ENCODE measurements at regions not wholly inside any gene's neighbourhood (a gene's known extent, or its start where the extent isn't known, plus 50 kb on each side); places are given as distances from the start of the nearest gene placed in this dataset.
"Not testable (repeated sequence)": the region's sequence is repeated elsewhere in the genome, so short reads cannot be mapped to it uniquely, and the experiment has no call there.

DNA sequence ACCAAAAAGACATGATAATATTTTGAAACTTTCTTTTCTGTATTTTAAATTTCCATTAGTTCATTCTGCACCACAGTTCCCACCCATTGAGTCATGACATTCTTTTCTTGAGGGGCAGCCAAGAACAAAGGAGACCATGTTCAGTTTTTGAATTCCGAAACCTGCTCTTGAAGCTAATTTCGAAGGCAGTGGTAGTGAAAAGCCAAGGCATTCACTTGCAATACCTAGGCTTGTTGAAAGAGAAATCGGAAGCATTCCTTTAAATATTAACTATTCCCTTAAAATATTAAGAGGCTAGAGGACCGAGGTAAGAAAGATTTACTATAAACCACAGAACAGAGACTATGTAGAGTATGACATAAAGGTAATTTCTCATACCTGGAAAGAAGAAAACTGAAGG is 256.3 kb downstream of the ADGRL2 start:
- Histone ChIP-seq H3K27me3 (no peaks in the 10 kb centered on the region), H3K9me3 (no peaks in the 10 kb centered on the region), H3K4me1 (no peaks in the 10 kb centered on the region), H3K36me3 (no peaks in the 10 kb centered on the region), H3K4me3 (no peak overlapping the region), H3K27ac (replicated peaks in 1 of 4) (no peak overlapping the region)
- DNase-seq (ENCODE audit: extremely low spot score) = no peak
- 84% methylated on average over 4 of the region's 4 CpGs for WGBS
- TF ChIP-seq, protein P1, sequence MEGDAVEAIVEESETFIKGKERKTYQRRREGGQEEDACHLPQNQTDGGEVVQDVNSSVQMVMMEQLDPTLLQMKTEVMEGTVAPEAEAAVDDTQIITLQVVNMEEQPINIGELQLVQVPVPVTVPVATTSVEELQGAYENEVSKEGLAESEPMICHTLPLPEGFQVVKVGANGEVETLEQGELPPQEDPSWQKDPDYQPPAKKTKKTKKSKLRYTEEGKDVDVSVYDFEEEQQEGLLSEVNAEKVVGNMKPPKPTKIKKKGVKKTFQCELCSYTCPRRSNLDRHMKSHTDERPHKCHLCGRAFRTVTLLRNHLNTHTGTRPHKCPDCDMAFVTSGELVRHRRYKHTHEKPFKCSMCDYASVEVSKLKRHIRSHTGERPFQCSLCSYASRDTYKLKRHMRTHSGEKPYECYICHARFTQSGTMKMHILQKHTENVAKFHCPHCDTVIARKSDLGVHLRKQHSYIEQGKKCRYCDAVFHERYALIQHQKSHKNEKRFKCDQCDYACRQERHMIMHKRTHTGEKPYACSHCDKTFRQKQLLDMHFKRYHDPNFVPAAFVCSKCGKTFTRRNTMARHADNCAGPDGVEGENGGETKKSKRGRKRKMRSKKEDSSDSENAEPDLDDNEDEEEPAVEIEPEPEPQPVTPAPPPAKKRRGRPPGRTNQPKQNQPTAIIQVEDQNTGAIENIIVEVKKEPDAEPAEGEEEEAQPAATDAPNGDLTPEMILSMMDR (IDR thresholded peaks at IDR 0.05) = no peak
- TF ChIP-seq POLR2A (IDR thresholded peaks at IDR 0.05; ENCODE audit: low read depth) = no peak
- TF ChIP-seq POLR2AphosphoS5 (IDR thresholded peaks at IDR 0.05) = no peak
- no peak for TF ChIP-seq EP300 (IDR thresholded peaks at IDR 0.05)
- intact Hi-C loops (cut with DNase I) = no loop called here

DNA sequence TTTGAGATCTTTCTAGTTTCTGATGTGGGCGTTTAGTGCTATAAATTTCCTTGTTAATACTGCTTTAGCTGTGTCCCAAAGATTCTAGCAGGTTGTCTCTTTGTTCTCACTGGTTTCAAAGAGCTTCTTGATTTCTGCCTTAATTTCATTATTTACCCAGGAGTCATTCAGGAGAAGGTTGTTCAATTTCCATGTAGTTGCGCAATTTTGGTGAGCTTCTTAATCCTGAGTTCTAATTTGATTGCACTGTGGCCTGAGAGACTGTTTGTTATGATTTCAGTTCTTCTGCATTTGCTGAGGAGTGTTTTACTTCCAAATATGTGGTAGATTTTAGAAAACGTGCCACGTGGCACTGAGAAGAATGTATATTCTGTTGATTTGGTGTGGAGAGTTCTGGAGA is 254.6 kb downstream of the ADGRL2 start:
- H3K9me3 ChIP-seq; DNase-seq (ENCODE audit: extremely low spot score); H3K36me3 ChIP-seq; H3K4me3 ChIP-seq; H3K4me1 ChIP-seq; H3K27me3 ChIP-seq; intact Hi-C loops (cut with DNase I); H3K27ac ChIP-seq (replicated peaks in 1 of 4): not testable (repeated sequence)
- WGBS = 90% methylated on average over 4 of the region's 4 CpGs

DNA sequence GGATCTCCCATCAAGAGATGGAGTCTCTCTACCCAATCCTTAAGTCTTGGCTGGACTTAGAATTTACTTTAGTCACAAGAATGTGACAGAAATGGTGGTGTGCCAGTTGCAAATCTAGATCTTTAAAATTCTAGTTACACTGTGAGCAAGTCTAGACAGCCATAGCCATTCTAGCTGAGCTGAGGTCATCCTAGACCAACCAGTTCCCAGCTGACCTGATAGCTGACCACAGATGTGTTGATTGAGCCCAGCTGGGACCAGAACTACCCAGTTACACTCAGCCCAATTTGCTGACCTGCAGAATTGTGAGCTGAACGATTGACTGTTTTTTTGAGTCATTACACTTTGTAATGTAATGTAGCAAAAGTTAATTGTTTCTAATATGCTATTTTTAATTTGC is 251.8 kb downstream of the ADGRL2 start:
- no peak overlapping the region for H3K4me3 ChIP-seq
- no peaks in the 10 kb centered on the region for H3K4me1 ChIP-seq
- no peak for DNase-seq (ENCODE audit: extremely low spot score)
- 75% methylated on average over 1 of the region's 1 CpG for WGBS
- H3K9me3 ChIP-seq = no peaks in the 10 kb centered on the region
- intact Hi-C loops (cut with DNase I) = no loop called here
- H3K36me3 ChIP-seq = no peaks in the 10 kb centered on the region
- H3K27me3 ChIP-seq = no peaks in the 10 kb centered on the region
- TF ChIP-seq EP300 (IDR thresholded peaks at IDR 0.05) (no peak), POLR2A (IDR thresholded peaks at IDR 0.05; ENCODE audit: low read depth) (no peak), POLR2AphosphoS5 (IDR thresholded peaks at IDR 0.05) (no peak)
- TF ChIP-seq, protein P1 (IDR thresholded peaks at IDR 0.05) = no peak
- no peak overlapping the region for H3K27ac ChIP-seq (replicated peaks in 1 of 4)

DNA sequence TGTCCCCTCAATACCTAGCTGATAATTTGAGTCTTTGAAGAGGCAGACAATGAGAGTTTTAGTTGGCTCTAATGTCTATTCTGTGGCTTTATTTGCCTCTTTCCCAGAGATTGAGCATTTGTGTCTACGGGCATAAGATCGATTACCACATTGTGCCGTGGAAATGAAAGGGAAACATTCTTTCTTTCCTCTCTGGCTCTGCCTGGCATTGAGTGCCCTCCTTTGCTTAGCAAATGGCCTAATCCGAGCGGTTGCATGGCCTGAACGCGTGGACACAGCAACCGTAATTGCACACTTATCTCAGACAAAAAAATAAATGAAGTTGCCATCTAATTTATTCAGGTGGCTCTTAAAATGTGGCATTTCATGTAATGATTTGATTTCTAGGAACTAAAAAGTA is 247.9 kb downstream of the ADGRL2 start:
- 97% methylated on average over 8 of the region's 8 CpGs for WGBS
- no peaks in the 10 kb centered on the region for H3K27me3 ChIP-seq
- H3K27ac ChIP-seq (replicated peaks in 1 of 4) = no peak overlapping the region

DNA sequence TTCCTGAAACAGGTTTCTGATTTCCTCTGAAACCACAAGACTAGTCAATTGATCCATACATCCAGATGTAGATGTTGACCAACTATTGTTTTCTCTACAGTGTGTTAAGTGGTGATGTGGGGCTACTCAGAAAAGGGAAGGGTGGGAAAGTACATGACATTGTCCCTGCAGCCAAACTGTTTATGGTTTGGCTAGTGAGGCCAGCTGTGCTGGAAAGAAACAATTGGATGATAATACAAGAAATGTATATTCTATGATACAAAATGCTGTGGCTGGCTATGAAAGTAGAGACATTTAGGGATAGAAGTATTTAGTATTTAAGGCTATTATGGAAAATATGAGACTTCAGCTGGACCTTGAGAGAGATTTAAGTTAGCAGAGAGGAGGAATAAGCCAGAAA is 244.5 kb downstream of the ADGRL2 start:
- DNase-seq (ENCODE audit: extremely low spot score) = no peak
- Histone ChIP-seq H3K4me1 (no peaks in the 10 kb centered on the region), H3K4me3 (no peak overlapping the region), H3K9me3 (no peaks in the 10 kb centered on the region), H3K36me3 (no peaks in the 10 kb centered on the region), H3K27me3 (peaks cover 0 to 7% (median 0%) of the 10 kb centered on the region in 4 donors), H3K27ac (replicated peaks in 1 of 4) (no peak overlapping the region)
- TF ChIP-seq EP300 (IDR thresholded peaks at IDR 0.05) = no peak
- TF ChIP-seq POLR2AphosphoS5 (IDR thresholded peaks at IDR 0.05) = no peak
- no peak for TF ChIP-seq POLR2A (IDR thresholded peaks at IDR 0.05; ENCODE audit: low read depth)
- TF ChIP-seq, protein P1 (IDR thresholded peaks at IDR 0.05) = no peak
- intact Hi-C loops (cut with DNase I) = no loop called here

More for the DNA sequence above, 247.9 kb downstream of the ADGRL2 start:
- no peak for TF ChIP-seq EP300 (IDR thresholded peaks at IDR 0.05)
- no peak for TF ChIP-seq POLR2A (IDR thresholded peaks at IDR 0.05; ENCODE audit: low read depth)
- no peak for TF ChIP-seq POLR2AphosphoS5 (IDR thresholded peaks at IDR 0.05)
- TF ChIP-seq, protein P1 (IDR thresholded peaks at IDR 0.05) = no peak
- H3K36me3 ChIP-seq = no peaks in the 10 kb centered on the region
- no peaks in the 10 kb centered on the region for H3K9me3 ChIP-seq
- no peaks in the 10 kb centered on the region for H3K4me1 ChIP-seq
- intact Hi-C loops (cut with DNase I) = no loop called here
- no peak for DNase-seq (ENCODE audit: extremely low spot score)
- H3K4me3 ChIP-seq = no peak overlapping the region
